ENCODE measurements at regions not wholly inside any gene's neighbourhood (a gene's known extent, or its start where the extent isn't known, plus 50 kb on each side); places are given as distances from the start of the nearest gene placed in this dataset.

GRCh38 chr3:64998317-64998716 is 310.5 kb upstream of the ADAMTS9 start:
- no peak for DNase-seq (ENCODE audit: low read depth, low spot score)

- DNase-seq (ENCODE audit: low read depth, low spot score), result no peak
Observed at GRCh38 chr3:64995857-64996551, 308.2 kb upstream of the ADAMTS9 start.

GRCh38 chr3:64993781-64994180 is 306.0 kb upstream of the ADAMTS9 start:
- no peak for DNase-seq (ENCODE audit: low read depth, low spot score)

- no peak for DNase-seq (ENCODE audit: low read depth, low spot score)
Observed at GRCh38 chr3:64992530-64993285, 304.9 kb upstream of the ADAMTS9 start.

GRCh38 chr3:64988188-64988587 is 300.4 kb upstream of the ADAMTS9 start:
- DNase-seq (ENCODE audit: low read depth, low spot score), result no peak

- no peak for DNase-seq (ENCODE audit: low read depth, low spot score)
Observed at GRCh38 chr3:64987726-64988125, 299.9 kb upstream of the ADAMTS9 start.

- DNase-seq (ENCODE audit: low read depth, low spot score), result no peak
Observed at GRCh38 chr3:64985072-64985471, 297.3 kb upstream of the ADAMTS9 start.

- DNase-seq (ENCODE audit: low read depth, low spot score), result no peak
Observed at GRCh38 chr3:64983583-64984359, 296.0 kb upstream of the ADAMTS9 start.

- DNase-seq (ENCODE audit: low read depth, low spot score), result no peak
Observed at GRCh38 chr3:64977308-64978100, 289.7 kb upstream of the ADAMTS9 start.

GRCh38 chr3:64976456-64976855 is 288.7 kb upstream of the ADAMTS9 start:
- no peak for DNase-seq (ENCODE audit: low read depth, low spot score)

- DNase-seq (ENCODE audit: low read depth, low spot score), result no peak
Observed at GRCh38 chr3:64975147-64975546, 287.3 kb upstream of the ADAMTS9 start.

GRCh38 chr3:64974401-64974800 is 286.6 kb upstream of the ADAMTS9 start:
- no peak for DNase-seq (ENCODE audit: low read depth, low spot score)

GRCh38 chr3:64972793-64973192 is 285.0 kb upstream of the ADAMTS9 start:
- DNase-seq (ENCODE audit: low read depth, low spot score), result no peak

- no peak for DNase-seq (ENCODE audit: low read depth, low spot score)
Observed at GRCh38 chr3:64971602-64972001, 283.8 kb upstream of the ADAMTS9 start.

- no peak for DNase-seq (ENCODE audit: low read depth, low spot score)
Observed at GRCh38 chr3:64970634-64971033, 282.8 kb upstream of the ADAMTS9 start.

GRCh38 chr3:64961301-64961700 is 273.5 kb upstream of the ADAMTS9 start:
- DNase-seq (ENCODE audit: low read depth, low spot score), result no peak

GRCh38 chr3:64958199-64958843 is 270.5 kb upstream of the ADAMTS9 start:
- DNase-seq (ENCODE audit: low read depth, low spot score), result no peak

GRCh38 chr3:64957408-64958198 is 269.8 kb upstream of the ADAMTS9 start:
- no peak for DNase-seq (ENCODE audit: low read depth, low spot score)

- no peak for DNase-seq (ENCODE audit: low read depth, low spot score)
Observed at GRCh38 chr3:64956711-64957325, 269.0 kb upstream of the ADAMTS9 start.
